ENCODE measurements at regions not wholly inside any gene's neighbourhood (a gene's known extent, or its start where the extent isn't known, plus 50 kb on each side); places are given as distances from the start of the nearest gene placed in this dataset.

- DNase-seq (ENCODE audit: low read depth in 1 of 2, low spot score in 2 of 2) (no peak), FAIRE-seq (no peak)
- Histone ChIP-seq H4K91ac (replicated peaks; ENCODE audit: insufficient read length, low read length) (no peak overlapping the region), H2BK5ac (ENCODE audit: low read depth, low read length) (no peak overlapping the region), H4K8ac (ENCODE audit: extremely low read depth, insufficient read depth, low read length) (no peak overlapping the region), H3K23me2 (ENCODE audit: low read depth, low read length) (no peaks in the 10 kb centered on the region), H3K79me1 (ENCODE audit: low read depth, low read length) (no peaks in the 10 kb centered on the region), H3K14ac (ENCODE audit: insufficient read length) (no peak overlapping the region), H3K23ac (ENCODE audit: insufficient read length) (no peak overlapping the region), H3K4me3 (ENCODE audit: extremely low read depth in 1 of 4, insufficient read depth in 2 of 4, low read depth in 3 of 4, low read length in 4 of 4) (no peak overlapping the region), H4K20me1 (replicated peaks in 1 of 2; ENCODE audit: control insufficient read depth in 1 of 2, insufficient read depth in 2 of 2, low read length in 2 of 2) (no peaks in the 10 kb centered on the region), H2BK20ac (ENCODE audit: low read length) (no peak overlapping the region), H2AFZ (ENCODE audit: low read length) (no peak overlapping the region), H3K36me3 (ENCODE audit: control insufficient read depth in 2 of 4, insufficient read depth in 4 of 4, low read length in 3 of 4) (no peaks in the 10 kb centered on the region), H3K9me3 (ENCODE audit: insufficient read depth in 2 of 2, low read depth in 1 of 2, low read length in 1 of 2) (no peaks in the 10 kb centered on the region), H3K18ac (ENCODE audit: extremely low read depth, low read length) (no peak overlapping the region), H3K56ac (replicated peaks; ENCODE audit: insufficient read length, low read depth, low read length) (no peak overlapping the region), H4K5ac (ENCODE audit: insufficient read length, low read depth, low read length) (no peak overlapping the region), H3K4me1 (replicated peaks in 1 of 4; ENCODE audit: control insufficient read depth in 3 of 4, insufficient read depth in 4 of 4, low read length in 3 of 4) (no peaks in the 10 kb centered on the region), H2BK15ac (ENCODE audit: low read length) (no peak overlapping the region), H3K79me2 (ENCODE audit: control insufficient read depth in 1 of 2, insufficient read depth in 2 of 2, low read length in 2 of 2) (no peaks in the 10 kb centered on the region), H2AK5ac (ENCODE audit: low read depth, low read length) (no peak overlapping the region), H3K4me2 (ENCODE audit: insufficient read depth in 1 of 2, low read depth in 2 of 2, low read length in 2 of 2) (no peak overlapping the region), H3K9ac (replicated peaks in 1 of 4; ENCODE audit: extremely low read depth in 1 of 4, low read depth in 3 of 4, low read length in 3 of 4) (no peak overlapping the region), H3K4ac (replicated peaks; ENCODE audit: insufficient read length, low read depth, low read length) (no peak overlapping the region), H2BK12ac (ENCODE audit: low read depth, low read length) (no peak overlapping the region), H3K27ac (ENCODE audit: low read depth, low read length) (no peak overlapping the region), H2BK120ac (replicated peaks; ENCODE audit: low read depth, low read length) (no peak overlapping the region), H3K27me3 (replicated peaks in 1 of 4; ENCODE audit: control insufficient read depth in 3 of 4, extremely low read depth in 1 of 4, insufficient read depth in 3 of 4, low read length in 3 of 4) (no peaks in the 10 kb centered on the region)
- 81% methylated on average over 4 of the region's 4 CpGs; no CpG with 5 or more reads in 1 of the 2 experiments for WGBS, 2 experiments (ENCODE audit: extremely low coverage in 1 of 2, insufficient coverage in 1 of 2, insufficient read length in 1 of 2, insufficient replicate concordance in 2 of 2, low coverage in 1 of 2, low lambda C conversion rate in 2 of 2, missing lambda C conversion rate in 1 of 2)
- ChIA-PET CTCF (ENCODE audit: partially characterized antibody) (no interaction called here), POLR2A (ENCODE audit: partially characterized antibody) (no interaction called here)
- TF ChIP-seq CHD7 (IDR thresholded peaks at IDR 0.05; ENCODE audit: insufficient replicate concordance, low read length): no peak
Observed at GRCh38 chr7:81120803-81121202, 202.0 kb upstream of the SEMA3C start.
